K562 (cell line): ENCODE measurements at regions not wholly inside any gene's neighbourhood (a gene's known extent, or its start where the extent isn't known, plus 50 kb on each side); places are given as distances from the start of the nearest gene placed in this dataset.

ENCODE experiments used
- ATAC-seq: fragments of 200-7000 bp; cut with Tn5 transposase; 3 replicates; pipeline ENCODE4 v1.9.1; 2020; ENCODE audit warnings: moderate library complexity
- BruUV-seq: library from RNA; stranded (reverse); fragments of 400-500 nt; replicated peaks from 2 replicates; lab custom pipeline; 2021; lab: Mats Ljungman, UMichigan
- CTCF ChIA-PET: fragments of 300-600 bp; formaldehyde crosslinking; extraction: SDS; loops from one replicate; lab custom pipeline; 2021; ENCODE audit warnings: low intra/inter-chr PET ratio; lab: Yijun Ruan, JAX
- POLR2A ChIA-PET: fragments of 300-600, 350-650 bp; sonication (Branson Sonifier 250); formaldehyde crosslinking; extraction: SDS; loops from one replicate; lab custom pipeline; 2021; ENCODE audit warnings: antibody characterized with exemption, inconsistent platforms; lab: Yijun Ruan, JAX
- DNase-seq, 4 experiments: peaks; one replicate each; pipeline versions ENCODE4 v3.0.0 to v3.0.0-alpha.2; 2011 to 2018; ENCODE audit warnings: low spot score in 3 of 4, mixed read lengths in 3 of 4; ENCODE audit errors: extremely low read depth in 1 of 4
- FAIRE-seq: peaks from 2 replicates; lab custom pipeline; 2011; peaks lifted over from hg19 to GRCh38; lab: Jason Lieb, UNC
- H2AFZ ChIP-seq: 2 replicates; pipeline ENCODE4 v1.6.0; 2011; ENCODE audit warnings: low read depth, low read length, control low read depth, inconsistent platforms
- H3K27ac ChIP-seq: fragments of 200-600 bp; 3 replicates; pipeline ENCODE4 v1.8.0; 2011; ENCODE audit warnings: low read depth, mild to moderate bottlenecking, control low read depth, inconsistent platforms, low read length, moderate library complexity, mixed read lengths; ENCODE audit errors: extremely low read depth
- H3K27me3 ChIP-seq, 2 experiments: fragments of 300-600 bp in 1 of 2; 2 replicates in 1 of 2; 3 replicates in 1 of 2; pipeline versions ENCODE4 v1.6.0 to v1.8.0; 2011; ENCODE audit warnings: inconsistent platforms in 2 of 2, low read length in 2 of 2, mild to moderate bottlenecking in 1 of 2, mixed read lengths in 1 of 2, moderate library complexity in 1 of 2; ENCODE audit not compliant: control insufficient read depth in 2 of 2, insufficient read depth in 2 of 2
- H3K36me3 ChIP-seq: fragments of 300-600 bp; 3 replicates; pipeline ENCODE4 v1.8.0; 2011; ENCODE audit warnings: mild to moderate bottlenecking, low read length, inconsistent platforms; ENCODE audit not compliant: control insufficient read depth, insufficient read depth
- H3K4me1 ChIP-seq, 2 experiments: fragments of 200-600 bp in 1 of 2; replicated peaks in 1 of 2; 2 replicates in 1 of 2; 3 replicates in 1 of 2; pipeline versions ENCODE4 v1.5.1 to v1.8.0; 2011; ENCODE audit warnings: inconsistent platforms in 2 of 2, low read length in 2 of 2, mild to moderate bottlenecking in 1 of 2, mixed read lengths in 1 of 2, moderate library complexity in 1 of 2; ENCODE audit not compliant: control insufficient read depth in 2 of 2, insufficient read depth in 2 of 2
- H3K4me2 ChIP-seq: 2 replicates; pipeline ENCODE4 v1.6.1; 2011; ENCODE audit warnings: low read length, control low read depth, inconsistent platforms, mixed read lengths; ENCODE audit not compliant: insufficient read depth
- H3K4me3 ChIP-seq: fragments of 200-600 bp; sonication (generic), shearing (Covaris generic); 2 replicates; pipeline ENCODE4 v1.5.1; 2016; ENCODE audit warnings: control low read depth, inconsistent platforms
- H3K79me2 ChIP-seq: fragments of 200-600 bp; 3 replicates; pipeline ENCODE4 v1.8.0; 2011; ENCODE audit warnings: low read length, inconsistent platforms; ENCODE audit not compliant: control insufficient read depth, insufficient read depth
- H3K9ac ChIP-seq, 2 experiments: 2 replicates each; pipeline versions ENCODE4 v1.6.0 to v1.6.1; 2011; ENCODE audit warnings: low read depth in 2 of 2, low read length in 2 of 2, control low read depth in 1 of 2, inconsistent platforms in 1 of 2, mild to moderate bottlenecking in 1 of 2, mixed read lengths in 1 of 2; ENCODE audit not compliant: insufficient read depth in 1 of 2
- H3K9me1 ChIP-seq: one replicate; pipeline ENCODE4 v1.6.0; 2011; ENCODE audit warnings: inconsistent platforms, mild to moderate bottlenecking, low read length, moderate library complexity; ENCODE audit not compliant: control insufficient read depth, insufficient read depth
- H3K9me3 ChIP-seq: replicated peaks from 2 replicates; pipeline ENCODE4 v1.5.1; 2011; ENCODE audit warnings: low read depth, low read length, inconsistent platforms; ENCODE audit not compliant: control insufficient read depth, insufficient read depth
- H4K20me1 ChIP-seq: replicated peaks from 2 replicates; pipeline ENCODE4 v1.6.1; 2011; ENCODE audit warnings: low read length, inconsistent platforms, mixed read lengths; ENCODE audit not compliant: control insufficient read depth, insufficient read depth
- ELF4 ChIP-seq: fragments of 450-650 bp; formaldehyde crosslinking; IDR thresholded peaks from 2 replicates; pipeline ENCODE4 v1.4.0; 2022; ENCODE audit warnings: missing genetic modification characterization
- EP400 ChIP-seq: fragments of 450-650 bp; IDR thresholded peaks from 2 replicates; pipeline ENCODE4 v1.6.1; 2017; ENCODE audit warnings: antibody characterized with exemption, mild to moderate bottlenecking, moderate library complexity
- WGBS: fragments of 100-300 bp; shearing (Covaris generic); methylation state at CpG from one replicate; pipeline ENCODE4 v1.1.6; 2016; ENCODE audit warnings: low coverage, mixed read lengths; ENCODE audit not compliant: insufficient coverage; ENCODE audit errors: missing lambda C conversion rate; 5-methylcytosine and 5-hydroxymethylcytosine counted together
- in situ Hi-C: fragments of 300-500 bp; cut with MboI; formaldehyde crosslinking; loops from 4 replicates; pipeline ENCODE4 v1.15.0; 2018; ENCODE audit warnings: inconsistent platforms, mixed read lengths
- intact Hi-C: fragments of 100-400 bp; cut with micrococcal nuclease; formaldehyde crosslinking; loops from 2 replicates; pipeline ENCODE4 v1.14.2; 2022
- TF ChIP-seq, protein P1 (sequence below): sonication (generic); formaldehyde crosslinking; IDR thresholded peaks from 2 replicates; pipeline ENCODE4 v1.8.0; 2022; ENCODE audit warnings: mild to moderate bottlenecking, missing genetic modification reagents

DNA sequence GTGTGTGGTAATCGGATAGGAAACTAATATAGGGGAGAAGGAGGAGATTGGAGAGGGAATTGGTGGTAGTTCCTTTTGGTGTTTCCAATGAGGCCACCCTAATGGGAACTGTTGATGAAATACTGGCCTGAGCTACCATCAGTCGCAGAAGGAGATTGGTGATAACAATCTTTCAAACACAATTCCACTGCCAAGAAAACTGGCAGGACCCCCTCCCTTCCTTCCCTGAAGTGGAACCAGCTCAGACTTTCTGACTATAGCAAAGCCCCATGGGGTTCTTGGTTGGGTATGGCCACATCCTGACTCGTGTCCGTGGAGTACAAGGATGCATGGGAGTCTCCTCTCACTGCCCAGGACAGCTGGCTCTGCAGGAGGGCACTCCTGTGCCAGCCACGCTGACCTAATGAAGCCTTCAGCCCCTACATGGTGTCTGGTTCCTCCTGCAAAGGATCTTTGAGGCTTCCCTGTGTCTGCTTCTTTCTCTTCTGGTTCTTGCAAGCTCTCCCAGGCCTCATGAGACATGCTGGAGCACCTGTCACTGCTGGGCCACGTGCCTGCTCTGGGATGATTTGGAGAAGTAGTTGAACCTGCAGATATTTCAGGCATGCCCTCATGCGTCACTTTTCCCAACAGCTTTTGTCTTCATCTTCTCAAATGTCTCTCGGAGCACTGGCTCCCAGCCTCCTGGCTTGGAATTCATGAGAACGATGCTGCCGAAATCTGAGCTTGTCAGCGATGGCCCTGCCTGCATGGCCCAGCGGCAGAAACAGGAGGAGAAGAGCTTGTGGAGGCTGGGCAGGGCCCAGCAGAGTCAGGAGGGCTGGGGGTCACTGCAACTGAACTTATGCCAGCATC lies 90.0 kb upstream of the ADPGK start:
- intact Hi-C loops = no loop called here
- no peak for DNase-seq
- H3K27ac ChIP-seq = no peak overlapping the region
- no peak overlapping the region for H2AFZ ChIP-seq
- TF ChIP-seq EP400 = no peak
- TF ChIP-seq, protein P1, sequence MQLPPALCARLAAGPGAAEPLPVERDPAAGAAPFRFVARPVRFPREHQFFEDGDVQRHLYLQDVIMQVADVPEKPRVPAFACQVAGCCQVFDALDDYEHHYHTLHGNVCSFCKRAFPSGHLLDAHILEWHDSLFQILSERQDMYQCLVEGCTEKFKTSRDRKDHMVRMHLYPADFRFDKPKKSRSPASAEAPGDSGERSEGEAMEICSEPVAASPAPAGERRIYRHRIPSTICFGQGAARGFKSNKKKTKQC (CRISPR knock-in tag) = no peak
- no peak for TF ChIP-seq ELF4 (CRISPR knock-in tag)
- TF ChIP-seq, all 486 proteins: peak for 0
- BruUV-seq = no TSS peak
- ATAC-seq (no peak), FAIRE-seq (no peak)
- H4K20me1 ChIP-seq = no peaks in the 10 kb centered on the region
- no peaks in the 10 kb centered on the region for H3K9me3 ChIP-seq
- no peaks in the 10 kb centered on the region for H3K9me1 ChIP-seq
- no peaks in the 10 kb centered on the region for H3K79me2 ChIP-seq
- no peaks in the 10 kb centered on the region for H3K36me3 ChIP-seq
- H3K4me3 ChIP-seq = no peak overlapping the region
- CTCF ChIA-PET = no interaction called here
- POLR2A ChIA-PET = interaction anchor here (0.6 to 0.7 kb wide), 2 partner anchors 9 to 19 kb away, joined by 3 to 4 read pairs; no protein-coding TSS in a partner anchor
- H3K27me3 ChIP-seq = peaks cover 0 to 5% of the 10 kb centered on the region in 2 experiments; a peak in 1 of 5 replicates
- no peak overlapping the region for H3K9ac ChIP-seq
- no peak overlapping the region for H3K4me2 ChIP-seq
- under 1% methylated on average over 12 of the region's 12 CpGs for WGBS
- no peaks in the 10 kb centered on the region for H3K4me1 ChIP-seq
- in situ Hi-C loops = no loop called here
